ENCODE measurements at regions not wholly inside any gene's neighbourhood (a gene's known extent, or its start where the extent isn't known, plus 50 kb on each side); places are given as distances from the start of the nearest gene placed in this dataset.

GRCh38 chr7:155921086-155921803, 109.0 kb upstream of the SHH start:
- no peak for TF ChIP-seq POLR2A (IDR thresholded peaks at IDR 0.05)
- TF ChIP-seq CTCF (IDR thresholded peaks at IDR 0.05 in 8 of 11, conservative IDR thresholded peaks at IDR 0.05 in 3 of 11), result no peak
- no peak for TF ChIP-seq POLR2AphosphoS5 (IDR thresholded peaks at IDR 0.05)
